Neural crest cell (in vitro differentiated cells): ENCODE measurements at regions not wholly inside any gene's neighbourhood (a gene's known extent, or its start where the extent isn't known, plus 50 kb on each side); places are given as distances from the start of the nearest gene placed in this dataset.

ENCODE experiments used
- DNase-seq: peaks from one replicate; pipeline ENCODE4 v3.0.0; 2021; ENCODE audit warnings: low read depth, mixed read lengths, low spot score
- H3K27ac Mint-ChIP-seq: one replicate; pipeline ENCODE4 v1.8.0; 2021; ENCODE audit warnings: mild to moderate bottlenecking, mixed read lengths; ENCODE audit not compliant: unreplicated experiment
- H3K27me3 Mint-ChIP-seq: 2 replicates; pipeline ENCODE4 v1.8.0; 2021; ENCODE audit warnings: low read depth, mild to moderate bottlenecking, mixed read lengths
- H3K36me3 Mint-ChIP-seq: 2 replicates; pipeline ENCODE4 v1.8.0; 2021; ENCODE audit warnings: low read depth, mild to moderate bottlenecking, mixed read lengths
- H3K4me1 Mint-ChIP-seq: 2 replicates; pipeline ENCODE4 v1.8.0; 2021; ENCODE audit warnings: mixed read lengths
- H3K4me3 Mint-ChIP-seq: one replicate; pipeline ENCODE4 v1.8.0; 2021; ENCODE audit warnings: mild to moderate bottlenecking, mixed read lengths
- H3K9me3 Mint-ChIP-seq: 2 replicates; pipeline ENCODE4 v1.8.0; 2021; ENCODE audit warnings: mixed read lengths
- CTCF ChIP-seq: fragments of 200-600 bp; sonication (generic); conservative IDR thresholded peaks from 2 replicates; pipeline ENCODE4 v1.5.0; 2021; ENCODE audit warnings: antibody characterized with exemption, mild to moderate bottlenecking

DNA sequence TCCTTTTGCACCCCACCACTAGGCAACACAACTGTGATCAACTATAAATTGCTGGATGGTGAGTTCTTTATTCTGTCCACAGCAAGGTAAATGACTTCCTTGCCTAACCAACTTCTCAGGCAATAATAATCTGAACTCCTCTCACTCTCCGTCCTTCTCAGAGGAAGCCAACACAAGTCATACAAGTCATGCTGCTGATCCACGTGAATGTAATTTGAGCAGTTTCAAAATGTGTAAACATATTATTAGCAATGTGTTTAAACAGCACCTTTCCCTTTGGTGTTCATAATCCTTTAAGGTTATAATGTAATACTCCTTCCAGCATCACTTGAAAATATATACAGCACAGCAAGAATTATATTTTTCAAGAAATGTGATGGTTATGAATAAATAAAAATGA is 127.9 kb downstream of the QRSL1 start:
- no peaks in the 10 kb centered on the region for H3K4me1 Mint-ChIP-seq
- no peaks in the 10 kb centered on the region for H3K36me3 Mint-ChIP-seq
- no peak for TF ChIP-seq CTCF
- no peak overlapping the region for H3K27ac Mint-ChIP-seq
- no peaks in the 10 kb centered on the region for H3K27me3 Mint-ChIP-seq
- no peak overlapping the region for H3K4me3 Mint-ChIP-seq
- peaks cover 18% of the 10 kb centered on the region for H3K9me3 Mint-ChIP-seq
- DNase-seq = no peak

DNA sequence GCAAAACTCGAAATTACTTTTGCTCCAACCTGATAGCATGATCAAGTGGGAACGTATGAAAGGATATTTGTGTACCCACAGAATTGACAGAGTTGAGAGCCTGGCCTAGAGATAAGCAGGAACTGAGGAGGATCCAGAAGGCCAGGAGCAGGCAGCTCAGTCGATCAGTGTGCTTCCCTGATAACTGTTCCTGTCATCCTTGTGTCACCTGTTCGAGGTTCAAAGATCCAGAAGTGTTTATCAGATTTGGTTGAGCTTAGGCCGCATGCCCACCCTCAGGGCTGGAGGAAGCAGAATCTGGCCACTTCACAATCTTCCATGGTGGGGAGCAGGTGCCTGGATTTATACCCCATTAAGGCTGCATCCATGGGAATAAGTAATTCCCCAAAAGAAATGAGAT is 124.8 kb downstream of the QRSL1 start:
- Mint-ChIP-seq H3K36me3 (no peaks in the 10 kb centered on the region), H3K9me3 (peaks cover 3% of the 10 kb centered on the region), H3K27me3 (no peaks in the 10 kb centered on the region), H3K4me1 (no peaks in the 10 kb centered on the region), H3K27ac (no peak overlapping the region), H3K4me3 (no peak overlapping the region)
- TF ChIP-seq CTCF = no peak
- DNase-seq = no peak

DNA sequence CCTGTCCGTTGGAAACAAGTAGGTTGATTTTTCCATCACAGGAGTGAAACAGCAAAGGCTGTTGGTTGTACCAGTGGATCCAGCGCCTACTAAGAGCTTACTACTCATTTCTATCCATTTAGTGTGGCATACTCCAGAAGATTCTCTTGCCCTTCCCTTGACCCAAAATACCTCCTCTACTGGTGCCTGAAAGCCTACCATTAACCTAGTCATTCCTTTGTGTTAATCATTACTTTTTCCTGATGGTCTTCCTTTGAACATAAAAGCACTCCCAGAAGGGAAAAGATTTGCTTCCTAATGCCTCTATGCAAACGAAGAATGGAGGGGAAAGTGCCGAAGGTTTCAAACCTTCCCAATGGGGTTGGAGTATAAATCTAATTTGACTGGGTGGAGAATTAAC is 123.3 kb downstream of the QRSL1 start:
- Mint-ChIP-seq H3K27me3 (no peaks in the 10 kb centered on the region), H3K4me1 (peaks cover 9% of the 10 kb centered on the region), H3K4me3 (no peak overlapping the region), H3K9me3 (no peaks in the 10 kb centered on the region), H3K27ac (no peak overlapping the region), H3K36me3 (no peaks in the 10 kb centered on the region)
- TF ChIP-seq CTCF = no peak
- no peak for DNase-seq

DNA sequence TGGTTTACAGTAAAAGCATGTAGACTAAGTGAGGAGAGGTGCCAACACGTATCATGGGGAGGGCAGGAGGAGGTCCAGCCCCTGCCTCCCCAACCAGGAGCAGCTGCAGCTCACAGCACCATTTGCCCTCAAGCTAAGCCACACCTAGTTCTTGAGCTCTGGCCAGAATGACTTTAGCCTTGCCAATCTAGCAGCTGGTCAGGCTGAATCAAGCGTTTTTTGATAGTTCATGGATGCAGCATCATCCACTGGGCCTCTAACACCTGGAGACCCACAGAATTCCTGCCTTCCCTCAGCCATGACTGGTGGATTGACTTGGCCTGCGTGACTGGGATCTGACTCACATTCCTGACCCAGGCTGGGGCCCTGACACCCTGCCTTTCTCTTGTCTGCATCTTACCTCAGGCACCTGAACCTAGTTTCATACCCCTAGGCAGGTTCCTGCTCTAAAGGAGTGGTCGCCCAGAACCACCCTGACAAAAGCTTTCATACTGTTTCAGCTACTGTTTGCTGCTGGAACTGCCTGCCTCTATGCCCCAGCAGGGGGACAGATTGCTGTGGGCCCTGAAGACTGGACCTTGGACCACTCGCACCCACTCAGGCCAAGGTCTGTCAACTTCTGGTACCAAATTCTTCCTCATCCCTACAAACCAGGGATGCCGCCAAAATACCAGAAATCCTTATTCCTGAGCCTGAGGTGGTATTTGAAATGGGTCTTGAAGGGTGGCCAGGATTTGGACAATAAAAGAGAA is 122.3 kb downstream of the QRSL1 start:
- Mint-ChIP-seq H3K27me3 (no peaks in the 10 kb centered on the region), H3K27ac (no peak overlapping the region), H3K9me3 (no peaks in the 10 kb centered on the region), H3K4me1 (peaks cover 9% of the 10 kb centered on the region), H3K36me3 (no peaks in the 10 kb centered on the region), H3K4me3 (no peak overlapping the region)
- no peak for DNase-seq
- no peak for TF ChIP-seq CTCF

- no peaks in the 10 kb centered on the region for H3K36me3 Mint-ChIP-seq
- TF ChIP-seq CTCF = no peak
- peaks cover 9% of the 10 kb centered on the region for H3K4me1 Mint-ChIP-seq
- no peaks in the 10 kb centered on the region for H3K27me3 Mint-ChIP-seq
- no peaks in the 10 kb centered on the region for H3K9me3 Mint-ChIP-seq
- no peak for DNase-seq
- no peak overlapping the region for H3K27ac Mint-ChIP-seq
- H3K4me3 Mint-ChIP-seq = no peak overlapping the region
Measured at GRCh38 chr6:106750946-106751345, 121.6 kb downstream of the QRSL1 start.
